Tongue (tissue), 1 donor: ENCODE measurements at regions not wholly inside any gene's neighbourhood (a gene's known extent, or its start where the extent isn't known, plus 50 kb on each side); places are given as distances from the start of the nearest gene placed in this dataset.
"Not testable (repeated sequence)": the region's sequence is repeated elsewhere in the genome, so short reads cannot be mapped to it uniquely, and the experiment has no call there.

Experiments
- DNase-seq: peaks from one replicate; pipeline ENCODE4 v3.0.0-alpha.2; 2015

DNA sequence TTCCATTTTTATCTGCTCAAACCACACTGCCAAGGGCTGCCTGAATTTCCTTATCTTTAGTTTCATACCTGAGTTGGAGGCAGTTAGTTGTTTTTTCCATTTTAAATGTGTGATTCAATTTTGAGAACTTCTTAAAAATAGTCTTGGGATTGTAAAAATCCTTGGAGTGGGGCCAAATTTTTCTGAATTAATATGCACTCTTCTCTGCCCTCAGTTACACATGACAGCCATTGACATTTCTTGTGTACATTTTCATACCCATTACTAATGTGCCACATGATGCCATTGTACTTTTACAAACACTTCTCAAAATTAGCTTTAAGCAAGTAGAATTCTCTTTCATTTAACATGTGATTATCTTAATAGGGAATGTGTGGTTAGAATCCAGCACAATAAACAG, 141.7 kb downstream of the C3orf38 start:
- no peak for DNase-seq

- no peak for DNase-seq
These were observed 148.4 kb downstream of the C3orf38 start for GRCh38 chr3:88298189-88298588.

- DNase-seq = no peak
These were observed 151.7 kb downstream of the C3orf38 start for GRCh38 chr3:88301273-88301995.

GRCh38 chr3:88301996-88302393, 152.2 kb downstream of the C3orf38 start:
- DNase-seq = no peak

- not testable (repeated sequence) for DNase-seq
These were observed 153.7 kb downstream of the C3orf38 start for GRCh38 chr3:88303331-88303904.

DNA sequence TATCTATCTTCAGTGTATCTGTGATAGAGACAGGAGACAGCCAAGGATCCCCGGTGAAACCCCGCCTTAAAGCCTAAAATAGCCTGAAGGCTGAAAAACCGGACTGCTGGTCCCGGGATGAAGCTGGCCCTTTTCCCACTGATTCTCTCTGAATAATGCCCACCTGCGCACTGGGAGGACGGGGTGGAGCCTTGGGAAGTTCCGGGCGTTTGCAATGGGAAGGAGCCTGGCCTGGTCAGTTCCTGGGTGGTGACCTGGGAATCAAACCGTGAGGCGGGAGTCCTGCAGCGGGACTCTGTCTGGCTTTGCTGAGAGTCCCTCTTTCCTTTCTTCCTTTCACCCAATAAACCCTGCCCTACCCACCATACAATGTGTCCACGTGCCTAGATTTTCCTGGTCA, 157.9 kb downstream of the C3orf38 start:
- DNase-seq = no peak

DNA sequence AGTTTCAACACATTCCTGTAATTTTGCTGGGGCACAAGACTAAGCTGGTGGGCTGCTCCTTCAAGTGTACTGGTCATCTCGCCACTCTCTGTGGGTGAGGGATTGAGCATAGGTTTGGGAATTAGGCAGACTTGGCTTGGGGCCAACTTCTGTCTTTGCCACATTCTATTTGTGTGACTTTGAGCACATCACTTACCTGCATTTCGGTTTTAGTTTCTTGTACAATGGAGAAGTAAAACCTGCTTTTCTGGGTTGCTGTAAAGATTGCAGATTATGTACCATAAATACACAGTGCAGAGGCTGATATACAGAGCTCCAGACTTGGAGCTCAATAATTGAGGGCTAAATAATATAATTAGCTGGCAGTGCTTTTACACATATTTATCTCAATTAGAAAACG, 162.1 kb downstream of the C3orf38 start:
- no peak for DNase-seq

DNA sequence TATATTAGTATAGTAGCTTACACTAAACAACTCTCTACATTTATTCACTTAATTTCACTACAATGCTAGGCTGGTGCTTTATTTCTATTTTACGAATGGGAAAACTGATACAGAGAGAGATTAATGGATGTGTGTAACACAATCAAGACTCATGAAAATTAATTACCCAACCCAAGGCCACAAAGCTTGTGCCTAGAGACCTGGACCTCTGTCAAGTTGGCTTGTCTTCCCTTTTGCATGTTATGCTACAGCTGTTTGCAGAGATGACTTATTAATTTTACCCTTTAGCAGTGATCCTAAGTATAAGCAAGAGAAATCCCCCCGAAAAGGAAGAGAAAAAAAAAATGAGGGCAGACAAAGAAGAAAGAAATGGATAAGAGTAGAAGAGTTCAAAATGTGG, 162.5 kb downstream of the C3orf38 start:
- DNase-seq = peak; percentile 24

DNA sequence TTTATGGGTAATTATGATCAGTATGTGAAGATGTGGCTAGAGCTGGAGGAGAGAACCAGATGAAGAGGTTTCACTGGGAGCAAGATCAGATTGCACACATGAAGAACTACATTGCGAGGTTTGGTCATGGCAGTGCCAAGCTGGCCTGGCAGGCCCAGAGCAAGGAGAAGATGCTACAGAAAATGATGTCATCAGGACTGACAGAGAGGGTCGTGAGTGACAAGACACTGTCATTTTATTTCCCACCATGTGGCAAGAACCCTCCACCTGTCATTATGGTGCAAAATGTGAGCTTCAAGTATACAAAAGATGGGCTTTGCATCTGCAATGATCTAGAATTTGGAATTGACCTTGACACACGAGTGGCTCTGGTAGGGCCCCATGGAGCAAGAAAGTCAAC, 168.3 kb downstream of the C3orf38 start:
- DNase-seq = no peak

DNA sequence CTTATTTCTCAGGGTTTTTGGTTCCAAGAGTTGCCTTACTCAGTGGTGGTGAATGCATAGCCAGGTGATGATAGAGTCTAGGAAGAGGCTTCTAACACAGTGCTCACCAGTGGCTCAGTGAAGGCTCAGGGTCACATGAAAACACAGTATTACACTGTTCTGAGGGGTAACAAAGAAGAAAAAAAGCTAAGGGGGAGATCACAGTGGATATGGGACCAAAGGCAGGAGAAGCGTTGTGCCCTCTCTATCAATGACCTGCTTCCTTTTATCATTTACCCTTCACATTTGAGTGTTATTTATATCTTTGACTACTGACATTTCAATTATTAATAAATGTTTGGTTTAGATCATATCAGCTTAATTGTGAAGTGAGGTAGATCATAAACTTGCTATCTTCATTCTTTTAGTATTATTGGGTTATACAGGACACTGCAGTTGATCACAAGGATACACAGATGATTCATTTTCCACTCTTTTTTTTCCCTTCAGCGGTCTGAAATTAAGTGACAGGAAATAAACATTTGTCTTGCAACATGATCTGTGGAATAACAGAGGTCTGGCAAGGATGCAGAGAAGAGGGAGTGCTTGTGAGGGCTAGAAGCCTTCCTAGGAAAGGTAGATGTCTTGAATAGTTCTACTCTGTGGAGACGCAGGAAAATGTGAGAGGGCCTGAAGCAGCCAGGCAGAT, 171.7 kb downstream of the C3orf38 start:
- DNase-seq = peak; percentile 13

DNA sequence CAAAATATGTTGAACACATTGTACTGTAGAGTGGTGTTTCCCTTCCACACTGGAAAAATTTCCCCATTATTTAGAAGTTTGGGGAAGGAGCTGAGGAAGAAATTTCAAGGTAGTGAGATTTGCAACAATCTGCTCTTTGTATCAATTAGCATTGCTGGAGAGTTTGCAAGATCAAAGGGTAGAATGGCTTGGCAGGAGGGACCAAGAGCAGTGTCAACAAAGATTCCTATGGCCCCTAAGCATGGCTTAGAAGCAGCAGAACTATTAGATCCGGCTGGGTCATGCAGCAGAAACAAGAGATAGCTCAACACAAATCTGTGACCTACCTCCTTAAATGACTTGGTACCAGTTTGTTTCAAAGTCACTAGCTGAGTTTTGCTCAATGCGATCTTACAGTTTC, 175.0 kb downstream of the C3orf38 start:
- DNase-seq = no peak

- DNase-seq = no peak
These were observed 184.6 kb downstream of the C3orf38 start for GRCh38 chr3:88334187-88334868.

DNA sequence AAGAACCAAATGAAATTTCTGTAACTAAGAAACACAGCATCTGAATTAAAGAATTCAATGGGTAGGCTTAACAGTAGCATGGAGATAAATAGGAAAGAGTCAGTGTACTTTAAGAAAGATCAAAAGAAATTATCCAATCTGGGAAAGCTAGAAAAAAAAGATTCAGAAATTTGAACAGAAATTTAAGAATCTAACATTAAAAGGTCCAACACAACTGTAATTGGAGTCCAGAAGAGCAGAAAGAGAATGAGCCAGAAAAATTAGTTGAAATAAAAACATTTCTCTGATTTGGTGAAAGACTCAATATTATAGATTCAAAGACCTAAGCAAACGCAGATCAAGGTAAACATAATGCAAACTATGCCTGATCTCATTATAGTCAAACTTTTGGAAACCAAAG, 187.1 kb downstream of the C3orf38 start:
- DNase-seq = no peak

DNA sequence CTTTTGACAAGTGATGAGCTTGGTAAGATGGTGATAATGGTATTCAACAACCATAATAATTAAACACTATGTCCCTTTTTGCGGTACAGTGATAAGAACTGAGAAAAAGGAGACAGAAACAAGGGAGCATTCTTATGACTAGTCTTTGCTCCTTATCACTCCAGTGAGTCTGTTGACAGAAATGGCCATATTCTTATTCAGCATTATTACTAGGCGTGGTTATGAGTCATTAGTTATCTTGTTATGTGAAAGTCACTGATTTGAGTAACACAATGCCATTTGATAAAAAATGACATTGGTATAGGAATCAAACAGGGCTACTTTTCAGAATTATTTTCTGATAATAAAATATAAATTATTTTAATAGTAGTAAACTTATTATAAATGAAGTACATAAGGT, 193.5 kb downstream of the C3orf38 start:
- DNase-seq = no peak

GRCh38 chr3:88346643-88347042, 196.9 kb downstream of the C3orf38 start:
- DNase-seq = no peak

DNA sequence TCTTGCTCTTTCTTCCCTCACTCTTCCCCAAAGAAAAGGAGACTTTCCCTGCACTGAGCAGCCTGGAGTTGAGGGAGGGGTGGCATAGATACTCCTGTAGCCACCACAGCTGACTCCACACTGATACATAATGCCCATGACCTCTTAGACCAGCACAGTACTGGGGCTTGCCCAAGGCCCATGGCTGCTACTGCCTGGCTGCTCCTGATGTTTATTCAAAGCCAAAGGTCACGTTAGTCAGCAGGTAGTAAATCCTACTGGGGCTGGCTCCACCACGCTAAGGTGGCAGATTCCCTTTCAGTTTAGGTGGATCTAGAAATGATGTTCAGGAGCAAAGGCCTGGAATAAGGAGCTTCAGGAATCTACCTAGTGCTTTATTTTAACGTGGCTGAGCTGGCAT, 212.7 kb downstream of the C3orf38 start:
- DNase-seq = no peak

- no peak for DNase-seq
These were observed 215.2 kb downstream of the C3orf38 start for GRCh38 chr3:88364926-88365325.

DNA sequence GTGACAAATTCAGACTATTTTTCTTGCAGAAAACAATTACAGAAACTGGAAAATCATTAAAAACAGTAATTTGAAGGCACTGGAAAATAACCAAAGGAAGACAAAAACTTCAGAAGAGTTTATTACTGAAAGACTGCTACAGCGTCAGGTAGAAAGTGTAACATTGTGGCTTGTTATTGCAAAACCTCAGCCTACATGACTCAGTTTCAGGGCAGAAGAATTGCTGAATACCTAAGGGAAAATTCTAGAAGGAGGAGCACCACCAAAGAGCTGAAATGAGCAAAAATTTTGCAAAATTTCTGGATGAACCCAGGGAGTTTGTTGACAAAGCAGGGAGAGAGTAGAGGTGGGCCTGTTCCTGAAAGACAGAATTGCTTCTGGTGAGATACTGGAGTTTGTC, 219.6 kb downstream of the C3orf38 start:
- no peak for DNase-seq

DNA sequence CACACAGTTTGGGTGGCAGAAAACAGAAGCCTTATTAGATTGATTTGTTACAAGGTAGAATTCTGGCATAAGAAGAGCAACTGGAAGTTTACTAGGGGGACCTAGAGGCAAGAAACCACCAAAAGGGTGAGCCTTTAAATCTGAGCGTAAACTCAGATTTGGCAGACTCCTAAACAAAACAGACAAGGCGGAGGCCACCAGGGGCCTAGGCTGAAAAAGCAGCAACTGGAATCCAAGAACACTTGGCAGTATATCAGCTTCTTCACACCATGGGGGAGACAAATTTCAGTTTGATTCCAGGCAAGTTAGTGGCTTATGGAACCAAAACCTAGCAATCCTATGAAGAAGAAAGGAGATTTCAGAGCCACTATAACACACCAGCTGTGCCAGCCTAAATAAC, 220.0 kb downstream of the C3orf38 start:
- DNase-seq = no peak

DNA sequence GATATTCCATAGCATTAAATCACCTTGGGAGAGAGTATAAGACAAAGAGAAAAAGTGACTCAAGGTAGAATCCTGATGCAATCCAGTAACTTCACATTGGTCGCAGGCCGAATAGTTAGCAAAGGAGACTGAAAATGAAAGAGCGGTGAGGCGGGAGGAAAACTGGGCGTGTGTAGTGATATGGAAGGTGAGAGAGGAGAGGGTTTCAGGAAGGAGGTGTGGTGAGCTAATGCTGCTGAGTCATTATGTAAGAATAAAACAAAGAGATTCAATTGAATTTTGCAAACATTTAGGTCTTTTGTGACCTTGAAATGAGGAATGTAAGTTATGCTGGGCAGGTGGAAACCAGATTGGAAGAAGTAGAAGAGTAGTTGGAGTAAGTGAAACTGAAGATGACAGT, 235.3 kb downstream of the C3orf38 start:
- no peak for DNase-seq

- no peak for DNase-seq
These were observed 248.8 kb downstream of the C3orf38 start for GRCh38 chr3:88398581-88398980.

- no peak for DNase-seq
These were observed 253.6 kb downstream of the C3orf38 start for GRCh38 chr3:88403319-88403718.

GRCh38 chr3:88408097-88408496, 258.3 kb downstream of the C3orf38 start:
- no peak for DNase-seq
